GM12878 (cell line): ENCODE measurements at regions not wholly inside any gene's neighbourhood (a gene's known extent, or its start where the extent isn't known, plus 50 kb on each side); places are given as distances from the start of the nearest gene placed in this dataset.

Source experiments
- ATAC-seq: fragments of 200-7000 bp; cut with Tn5 transposase; 3 replicates; pipeline ENCODE4 v1.9.1; 2020; ENCODE audit warnings: mild to moderate bottlenecking, moderate library complexity
- BruUV-seq: library from RNA; stranded (reverse); fragments of 400-500 nt; replicated peaks from 2 replicates; lab custom pipeline; 2021; lab: Mats Ljungman, UMichigan
- CTCF ChIA-PET: fragments of 300-600 bp; sonication (Branson Sonifier 250); formaldehyde crosslinking; extraction: SDS; loops from one replicate; lab custom pipeline; 2021; ENCODE audit warnings: inconsistent platforms; lab: Yijun Ruan, JAX
- POLR2A ChIA-PET: fragments of 350-600 bp; formaldehyde crosslinking; extraction: SDS; loops from one replicate; lab custom pipeline; 2021; ENCODE audit warnings: inconsistent platforms; lab: Charles Lee
- RAD21 ChIA-PET: fragments of 300-600 bp; sonication (Branson Sonifier 250); formaldehyde crosslinking; loops from one replicate; lab custom pipeline; 2023; ENCODE audit warnings: antibody characterized with exemption; ENCODE audit not compliant: unreplicated experiment; lab: Charles Lee
- SMC1A ChIA-PET: fragments of 300-600 bp; sonication (Branson Sonifier 250); formaldehyde crosslinking; loops from one replicate; lab custom pipeline; 2023; ENCODE audit not compliant: unreplicated experiment, uncharacterized antibody; lab: Charles Lee
- DNase-seq: peaks from one replicate; pipeline ENCODE4 v3.0.0-alpha.2; 2011; ENCODE audit warnings: low read depth, low spot score
- FAIRE-seq: peaks from 3 replicates; lab custom pipeline; 2011; peaks lifted over from hg19 to GRCh38; lab: Jason Lieb, UNC
- H2AFZ ChIP-seq: 2 replicates; pipeline ENCODE4 v1.6.0; 2011; ENCODE audit warnings: low read depth, low read length, control low read depth; ENCODE audit not compliant: control insufficient read depth
- H3K27ac ChIP-seq: 2 replicates; pipeline ENCODE4 v1.5.1; 2011; ENCODE audit warnings: control low read depth; ENCODE audit not compliant: control insufficient read depth, insufficient read depth
- H3K27me3 ChIP-seq, 2 experiments: replicated peaks in 1 of 2; 2 replicates each; pipeline versions ENCODE4 v1.6.0 to v1.6.1; 2011; ENCODE audit warnings: low read length in 1 of 2; ENCODE audit not compliant: control insufficient read depth in 2 of 2, insufficient read depth in 2 of 2
- H3K36me3 ChIP-seq, 2 experiments: 2 replicates each; pipeline ENCODE4 v1.5.1; 2011; ENCODE audit warnings: low read length in 1 of 2; ENCODE audit not compliant: control insufficient read depth in 2 of 2, insufficient read depth in 2 of 2
- H3K4me1 ChIP-seq: 2 replicates; pipeline ENCODE4 v1.6.1; 2011; ENCODE audit warnings: mild to moderate bottlenecking, low read length, moderate library complexity, mixed read lengths; ENCODE audit not compliant: control insufficient read depth, insufficient read depth
- H3K4me2 ChIP-seq: 2 replicates; pipeline ENCODE4 v1.6.0; 2011; ENCODE audit warnings: control low read depth; ENCODE audit not compliant: control insufficient read depth, insufficient read depth
- H3K4me3 ChIP-seq: fragments of 200-600 bp; sonication (generic); 2 replicates; pipeline ENCODE4 v1.5.1; 2016
- H3K79me2 ChIP-seq: 2 replicates; pipeline ENCODE4 v1.6.0; 2011; ENCODE audit warnings: low read length; ENCODE audit not compliant: control insufficient read depth, insufficient read depth
- H3K9ac ChIP-seq: 2 replicates; pipeline ENCODE4 v1.8.0; 2011; ENCODE audit warnings: low read length, control low read depth, mixed read lengths; ENCODE audit not compliant: control insufficient read depth, insufficient read depth
- H3K9me3 ChIP-seq: replicated peaks from 3 replicates; pipeline ENCODE4 v1.5.1; 2011; ENCODE audit warnings: mild to moderate bottlenecking, low read length; ENCODE audit not compliant: control insufficient read depth, insufficient read depth
- H4K20me1 ChIP-seq: 2 replicates; pipeline ENCODE4 v1.6.0; 2011; ENCODE audit not compliant: control insufficient read depth, insufficient read depth
- BCL11A ChIP-seq: IDR thresholded peaks from 2 replicates; pipeline ENCODE4 v1.6.1; 2011; ENCODE audit warnings: low read depth, low read length
- CBX5 ChIP-seq: sonication (generic); IDR thresholded peaks from 2 replicates; pipeline ENCODE4 v1.6.1; 2016; ENCODE audit warnings: low read depth, moderate library complexity, mild to moderate bottlenecking, inconsistent platforms
- CHD1 ChIP-seq: IDR thresholded peaks from 2 replicates; pipeline ENCODE4 v1.6.1; 2012; ENCODE audit warnings: low read depth, low read length, improper control_type of control experiment
- EZH2 ChIP-seq: IDR thresholded peaks from 2 replicates; pipeline ENCODE4 v1.6.1; 2012; ENCODE audit warnings: low read depth, mild to moderate bottlenecking, control low read depth, inconsistent platforms, low read length, borderline replicate concordance; ENCODE audit not compliant: control insufficient read depth
- GABPA ChIP-seq: IDR thresholded peaks from 2 replicates; pipeline ENCODE4 v1.6.1; 2014; ENCODE audit warnings: antibody characterized with exemption, low read depth, mild to moderate bottlenecking, inconsistent platforms
- KDM1A ChIP-seq: fragments of 200-600 bp; sonication (generic); IDR thresholded peaks from 2 replicates; pipeline ENCODE4 v1.6.1; 2016; ENCODE audit warnings: borderline replicate concordance
- MTA2 ChIP-seq: fragments of 450-650 bp; IDR thresholded peaks from 2 replicates; pipeline ENCODE4 v1.6.1; 2016; ENCODE audit warnings: low read depth, mild to moderate bottlenecking, moderate library complexity
- MYB ChIP-seq: fragments of 150-350 bp; IDR thresholded peaks from 2 replicates; pipeline ENCODE4 v1.6.1; 2014; ENCODE audit warnings: mild to moderate bottlenecking, low read depth, low read length, borderline replicate concordance
- RFX5 ChIP-seq: IDR thresholded peaks from 2 replicates; pipeline ENCODE4 v1.6.1; 2011; ENCODE audit warnings: low read depth, low read length, improper control_type of control experiment
- STAT3 ChIP-seq: IDR thresholded peaks from 2 replicates; pipeline ENCODE4 v1.6.1; 2011; ENCODE audit warnings: low read depth, low read length, improper control_type of control experiment
- TBL1XR1 ChIP-seq: IDR thresholded peaks from 2 replicates; pipeline ENCODE4 v1.6.1; 2012; ENCODE audit warnings: low read depth, low read length, improper control_type of control experiment
- ZBTB33 ChIP-seq: fragments of 450-650 bp; IDR thresholded peaks from 2 replicates; pipeline ENCODE4 v1.6.1; 2017; ENCODE audit warnings: mild to moderate bottlenecking
- WGBS: methylation state at CpG from one replicate; pipeline ENCODE4 v1.1.6; 2016; ENCODE audit warnings: low lambda C conversion rate; ENCODE audit not compliant: insufficient replicate concordance, insufficient coverage; ENCODE audit errors: missing lambda C conversion rate; 5-methylcytosine and 5-hydroxymethylcytosine counted together
- in situ Hi-C: fragments of 300-500 bp; cut with MboI; formaldehyde crosslinking; loops from 9 replicates; pipeline ENCODE4 v1.14.3; 2018; ENCODE audit warnings: mixed read lengths
- intact Hi-C: fragments of 100-400 bp; cut with micrococcal nuclease; formaldehyde crosslinking; loops from one replicate; pipeline ENCODE4 v1.14.2; 2022; ENCODE audit not compliant: unreplicated experiment
- TF ChIP-seq, protein P1 (sequence below): IDR thresholded peaks from 2 replicates; pipeline ENCODE4 v1.6.1; 2012; ENCODE audit warnings: low read length, inconsistent platforms
- TF ChIP-seq, protein P2 (sequence below): IDR thresholded peaks from 2 replicates; pipeline ENCODE4 v1.6.1; 2012; ENCODE audit warnings: mild to moderate bottlenecking, low read depth, low read length
- TF ChIP-seq, protein P3 (sequence below): fragments of 150-350 bp; IDR thresholded peaks from 2 replicates; pipeline ENCODE4 v1.6.1; 2016; ENCODE audit warnings: low read depth, low read length

DNA sequence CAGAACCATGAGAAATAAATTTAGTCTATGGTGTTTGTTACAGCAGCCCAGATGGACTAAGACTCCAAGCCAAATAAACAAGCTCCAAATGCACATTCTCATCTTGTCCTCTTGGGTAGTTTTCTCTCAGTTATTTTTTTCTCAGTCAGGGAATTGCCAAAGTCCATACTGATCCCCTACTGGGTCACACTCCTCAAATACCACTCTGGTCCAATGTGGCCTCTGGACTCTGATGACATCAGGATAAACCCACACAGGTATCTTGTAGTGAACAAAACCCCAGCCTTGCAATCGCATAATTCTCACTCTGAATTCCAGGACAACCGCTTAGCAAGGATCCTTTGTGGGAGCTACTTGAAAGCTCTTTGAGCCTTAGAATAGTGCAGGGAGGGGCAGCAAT lies 248.4 kb upstream of the JUN start:
- H3K9ac ChIP-seq: no peak overlapping the region
- RAD21 ChIA-PET: no interaction called here

More for the DNA sequence above, 248.4 kb upstream of the JUN start:
- CTCF ChIA-PET: no interaction called here
- H3K4me2 ChIP-seq: no peak overlapping the region
- H3K9me3 ChIP-seq: no peaks in the 10 kb centered on the region
- ATAC-seq (no peak), FAIRE-seq (no peak), DNase-seq (no peak)
- intact Hi-C loops (no loop called here), in situ Hi-C loops (no loop called here)
- H3K4me3 ChIP-seq: no peak overlapping the region
- H3K27me3 ChIP-seq: no peaks in the 10 kb centered on the region
- H2AFZ ChIP-seq: no peak overlapping the region
- no peaks in the 10 kb centered on the region for H3K36me3 ChIP-seq
- SMC1A ChIA-PET: interaction anchor here (1.3 kb wide), 1 partner anchor 9 kb away, joined by 3 read pairs; no protein-coding TSS in a partner anchor
- no peaks in the 10 kb centered on the region for H4K20me1 ChIP-seq
- no peaks in the 10 kb centered on the region for H3K79me2 ChIP-seq
- BruUV-seq: no TSS peak
- no peak for TF ChIP-seq RFX5
- TF ChIP-seq, protein P1, sequence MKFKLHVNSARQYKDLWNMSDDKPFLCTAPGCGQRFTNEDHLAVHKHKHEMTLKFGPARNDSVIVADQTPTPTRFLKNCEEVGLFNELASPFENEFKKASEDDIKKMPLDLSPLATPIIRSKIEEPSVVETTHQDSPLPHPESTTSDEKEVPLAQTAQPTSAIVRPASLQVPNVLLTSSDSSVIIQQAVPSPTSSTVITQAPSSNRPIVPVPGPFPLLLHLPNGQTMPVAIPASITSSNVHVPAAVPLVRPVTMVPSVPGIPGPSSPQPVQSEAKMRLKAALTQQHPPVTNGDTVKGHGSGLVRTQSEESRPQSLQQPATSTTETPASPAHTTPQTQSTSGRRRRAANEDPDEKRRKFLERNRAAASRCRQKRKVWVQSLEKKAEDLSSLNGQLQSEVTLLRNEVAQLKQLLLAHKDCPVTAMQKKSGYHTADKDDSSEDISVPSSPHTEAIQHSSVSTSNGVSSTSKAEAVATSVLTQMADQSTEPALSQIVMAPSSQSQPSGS: no peak
- TF ChIP-seq TBL1XR1: no peak
- TF ChIP-seq STAT3: no peak
- no peak for TF ChIP-seq ZBTB33
- no peak for TF ChIP-seq EZH2
- no peak for TF ChIP-seq MTA2
- no peak for TF ChIP-seq GABPA
- TF ChIP-seq, protein P2, sequence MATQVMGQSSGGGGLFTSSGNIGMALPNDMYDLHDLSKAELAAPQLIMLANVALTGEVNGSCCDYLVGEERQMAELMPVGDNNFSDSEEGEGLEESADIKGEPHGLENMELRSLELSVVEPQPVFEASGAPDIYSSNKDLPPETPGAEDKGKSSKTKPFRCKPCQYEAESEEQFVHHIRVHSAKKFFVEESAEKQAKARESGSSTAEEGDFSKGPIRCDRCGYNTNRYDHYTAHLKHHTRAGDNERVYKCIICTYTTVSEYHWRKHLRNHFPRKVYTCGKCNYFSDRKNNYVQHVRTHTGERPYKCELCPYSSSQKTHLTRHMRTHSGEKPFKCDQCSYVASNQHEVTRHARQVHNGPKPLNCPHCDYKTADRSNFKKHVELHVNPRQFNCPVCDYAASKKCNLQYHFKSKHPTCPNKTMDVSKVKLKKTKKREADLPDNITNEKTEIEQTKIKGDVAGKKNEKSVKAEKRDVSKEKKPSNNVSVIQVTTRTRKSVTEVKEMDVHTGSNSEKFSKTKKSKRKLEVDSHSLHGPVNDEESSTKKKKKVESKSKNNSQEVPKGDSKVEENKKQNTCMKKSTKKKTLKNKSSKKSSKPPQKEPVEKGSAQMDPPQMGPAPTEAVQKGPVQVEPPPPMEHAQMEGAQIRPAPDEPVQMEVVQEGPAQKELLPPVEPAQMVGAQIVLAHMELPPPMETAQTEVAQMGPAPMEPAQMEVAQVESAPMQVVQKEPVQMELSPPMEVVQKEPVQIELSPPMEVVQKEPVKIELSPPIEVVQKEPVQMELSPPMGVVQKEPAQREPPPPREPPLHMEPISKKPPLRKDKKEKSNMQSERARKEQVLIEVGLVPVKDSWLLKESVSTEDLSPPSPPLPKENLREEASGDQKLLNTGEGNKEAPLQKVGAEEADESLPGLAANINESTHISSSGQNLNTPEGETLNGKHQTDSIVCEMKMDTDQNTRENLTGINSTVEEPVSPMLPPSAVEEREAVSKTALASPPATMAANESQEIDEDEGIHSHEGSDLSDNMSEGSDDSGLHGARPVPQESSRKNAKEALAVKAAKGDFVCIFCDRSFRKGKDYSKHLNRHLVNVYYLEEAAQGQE: no peak
- TF ChIP-seq BCL11A: no peak
- TF ChIP-seq CBX5: no peak
- TF ChIP-seq CHD1: no peak
- TF ChIP-seq, protein P3, sequence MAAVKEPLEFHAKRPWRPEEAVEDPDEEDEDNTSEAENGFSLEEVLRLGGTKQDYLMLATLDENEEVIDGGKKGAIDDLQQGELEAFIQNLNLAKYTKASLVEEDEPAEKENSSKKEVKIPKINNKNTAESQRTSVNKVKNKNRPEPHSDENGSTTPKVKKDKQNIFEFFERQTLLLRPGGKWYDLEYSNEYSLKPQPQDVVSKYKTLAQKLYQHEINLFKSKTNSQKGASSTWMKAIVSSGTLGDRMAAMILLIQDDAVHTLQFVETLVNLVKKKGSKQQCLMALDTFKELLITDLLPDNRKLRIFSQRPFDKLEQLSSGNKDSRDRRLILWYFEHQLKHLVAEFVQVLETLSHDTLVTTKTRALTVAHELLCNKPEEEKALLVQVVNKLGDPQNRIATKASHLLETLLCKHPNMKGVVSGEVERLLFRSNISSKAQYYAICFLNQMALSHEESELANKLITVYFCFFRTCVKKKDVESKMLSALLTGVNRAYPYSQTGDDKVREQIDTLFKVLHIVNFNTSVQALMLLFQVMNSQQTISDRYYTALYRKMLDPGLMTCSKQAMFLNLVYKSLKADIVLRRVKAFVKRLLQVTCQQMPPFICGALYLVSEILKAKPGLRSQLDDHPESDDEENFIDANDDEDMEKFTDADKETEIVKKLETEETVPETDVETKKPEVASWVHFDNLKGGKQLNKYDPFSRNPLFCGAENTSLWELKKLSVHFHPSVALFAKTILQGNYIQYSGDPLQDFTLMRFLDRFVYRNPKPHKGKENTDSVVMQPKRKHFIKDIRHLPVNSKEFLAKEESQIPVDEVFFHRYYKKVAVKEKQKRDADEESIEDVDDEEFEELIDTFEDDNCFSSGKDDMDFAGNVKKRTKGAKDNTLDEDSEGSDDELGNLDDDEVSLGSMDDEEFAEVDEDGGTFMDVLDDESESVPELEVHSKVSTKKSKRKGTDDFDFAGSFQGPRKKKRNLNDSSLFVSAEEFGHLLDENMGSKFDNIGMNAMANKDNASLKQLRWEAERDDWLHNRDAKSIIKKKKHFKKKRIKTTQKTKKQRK: no peak
- no peak for TF ChIP-seq KDM1A
- TF ChIP-seq MYB: no peak
- no peak overlapping the region for H3K27ac ChIP-seq
- no peaks in the 10 kb centered on the region; the same call in 1 of the 2 replicates for H3K4me1 ChIP-seq
- WGBS: 100% methylated on average over 2 of the region's 2 CpGs
- POLR2A ChIA-PET: no interaction called here
